ENCODE measurements at regions not wholly inside any gene's neighbourhood (a gene's known extent, or its start where the extent isn't known, plus 50 kb on each side); places are given as distances from the start of the nearest gene placed in this dataset.

- no peak overlapping the region for H3K9ac ChIP-seq (ENCODE audit: low read depth, low read length)
- H3K79me2 ChIP-seq (ENCODE audit: insufficient read depth, low read length) = no peaks in the 10 kb centered on the region
- no peaks in the 10 kb centered on the region for H3K4me1 ChIP-seq (ENCODE audit: insufficient read depth, low read length)
- no peak for DNase-seq
- no peaks in the 10 kb centered on the region for H3K36me3 ChIP-seq (ENCODE audit: insufficient read depth, low read length)
- no peaks in the 10 kb centered on the region for H3K9me3 ChIP-seq (ENCODE audit: insufficient read depth, low read length, severe bottlenecking)
- no peak for TF ChIP-seq EZH2 (IDR thresholded peaks at IDR 0.05; ENCODE audit: borderline replicate concordance, low read depth, low read length, severe bottlenecking)
- TF ChIP-seq CTCF (IDR thresholded peaks at IDR 0.05; ENCODE audit: borderline replicate concordance, extremely low read depth, low read length, poor library complexity, severe bottlenecking) = no peak
- H3K27ac ChIP-seq (ENCODE audit: low read length) = no peak overlapping the region
- H3K4me2 ChIP-seq (ENCODE audit: insufficient read depth, low read length) = no peak overlapping the region
- no peaks in the 10 kb centered on the region for H3K27me3 ChIP-seq (ENCODE audit: insufficient read depth, low read length, poor library complexity)
- H4K20me1 ChIP-seq (ENCODE audit: insufficient read depth, low read length) = no peaks in the 10 kb centered on the region
- ATAC-seq (ENCODE audit: insufficient read depth, low read depth) = no peak
- H3K4me3 ChIP-seq (ENCODE audit: low read depth in 1 of 2, low read length in 2 of 2) = no peak overlapping the region
- H2AFZ ChIP-seq (ENCODE audit: low read depth, low read length) = no peak overlapping the region
These were observed 230.6 kb upstream of the LRATD1 start for GRCh38 chr2:14401873-14402272.

GRCh38 chr2:14408695-14409094 lies 223.8 kb upstream of the LRATD1 start:
- Histone ChIP-seq H3K27me3 (ENCODE audit: insufficient read depth, low read length, poor library complexity) (no peaks in the 10 kb centered on the region), H3K36me3 (ENCODE audit: insufficient read depth, low read length) (no peaks in the 10 kb centered on the region), H4K20me1 (ENCODE audit: insufficient read depth, low read length) (no peaks in the 10 kb centered on the region), H3K79me2 (ENCODE audit: insufficient read depth, low read length) (no peaks in the 10 kb centered on the region), H3K4me2 (ENCODE audit: insufficient read depth, low read length) (peak overlapping the region; percentile 39; the same call in 1 of the 2 replicates), H3K4me1 (ENCODE audit: insufficient read depth, low read length) (peaks cover 23% of the 10 kb centered on the region), H3K27ac (ENCODE audit: low read length) (no peak overlapping the region), H3K4me3 (ENCODE audit: low read depth in 1 of 2, low read length in 2 of 2) (no peak overlapping the region), H3K9ac (ENCODE audit: low read depth, low read length) (no peak overlapping the region), H2AFZ (ENCODE audit: low read depth, low read length) (no peak overlapping the region), H3K9me3 (ENCODE audit: insufficient read depth, low read length, severe bottlenecking) (no peaks in the 10 kb centered on the region)
- DNase-seq (peak; percentile 80), ATAC-seq (ENCODE audit: insufficient read depth, low read depth) (peak; percentile 98)
- no peak for TF ChIP-seq EZH2 (IDR thresholded peaks at IDR 0.05; ENCODE audit: borderline replicate concordance, low read depth, low read length, severe bottlenecking)
- no peak for TF ChIP-seq CTCF (IDR thresholded peaks at IDR 0.05; ENCODE audit: borderline replicate concordance, extremely low read depth, low read length, poor library complexity, severe bottlenecking)

- Histone ChIP-seq H3K4me2 (ENCODE audit: insufficient read depth, low read length) (no peak overlapping the region), H4K20me1 (ENCODE audit: insufficient read depth, low read length) (no peaks in the 10 kb centered on the region)
These were observed 215.0 kb upstream of the LRATD1 start for GRCh38 chr2:14417551-14417950.

More at GRCh38 chr2:14417551-14417950, 215.0 kb upstream of the LRATD1 start:
- no peak for DNase-seq
- Histone ChIP-seq H3K9ac (ENCODE audit: low read depth, low read length) (no peak overlapping the region), H3K27ac (ENCODE audit: low read length) (no peak overlapping the region), H3K4me3 (ENCODE audit: low read depth in 1 of 2, low read length in 2 of 2) (no peak overlapping the region), H3K79me2 (ENCODE audit: insufficient read depth, low read length) (no peaks in the 10 kb centered on the region), H2AFZ (ENCODE audit: low read depth, low read length) (no peak overlapping the region), H3K27me3 (ENCODE audit: insufficient read depth, low read length, poor library complexity) (no peaks in the 10 kb centered on the region), H3K36me3 (ENCODE audit: insufficient read depth, low read length) (no peaks in the 10 kb centered on the region), H3K9me3 (ENCODE audit: insufficient read depth, low read length, severe bottlenecking) (no peaks in the 10 kb centered on the region), H3K4me1 (ENCODE audit: insufficient read depth, low read length) (peaks cover 9% of the 10 kb centered on the region; the same call in 1 of the 2 replicates)
- ATAC-seq (ENCODE audit: insufficient read depth, low read depth) = no peak
- TF ChIP-seq EZH2 (IDR thresholded peaks at IDR 0.05; ENCODE audit: borderline replicate concordance, low read depth, low read length, severe bottlenecking) = no peak
- TF ChIP-seq CTCF (IDR thresholded peaks at IDR 0.05; ENCODE audit: borderline replicate concordance, extremely low read depth, low read length, poor library complexity, severe bottlenecking) = no peak
